Hepatic stellate cell (primary cell): ENCODE measurements at regions not wholly inside any gene's neighbourhood (a gene's known extent, or its start where the extent isn't known, plus 50 kb on each side); places are given as distances from the start of the nearest gene placed in this dataset.
A peak's percentile ranks its signal among the peaks of the same experiment; 100 is the strongest.
"Not testable (repeated sequence)": the region's sequence is repeated elsewhere in the genome, so short reads cannot be mapped to it uniquely, and the experiment has no call there.

Experiments used
- DNase-seq: peaks from one replicate; pipeline ENCODE4 v3.0.0; 2011; ENCODE audit warnings: low spot score

DNA sequence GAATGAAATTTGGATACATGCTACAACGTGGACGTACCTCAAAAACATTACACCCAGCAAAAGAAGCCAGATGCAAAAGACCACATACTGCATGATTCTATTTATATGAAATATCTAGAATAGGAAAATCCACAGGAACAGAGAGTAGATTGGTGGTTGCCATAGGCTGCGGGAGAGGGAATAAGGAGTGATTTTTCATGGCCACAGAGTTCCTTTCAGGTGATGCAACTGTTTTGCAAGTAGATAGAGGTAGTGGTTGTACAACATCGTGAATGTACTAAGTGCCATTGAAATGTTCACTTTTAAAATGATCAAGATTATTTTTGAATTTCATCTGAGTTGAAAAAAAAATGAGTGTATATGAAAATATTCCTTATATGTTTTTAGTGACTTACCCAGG lies 115.3 kb upstream of the RUNX1 start:
- no peak for DNase-seq

DNA sequence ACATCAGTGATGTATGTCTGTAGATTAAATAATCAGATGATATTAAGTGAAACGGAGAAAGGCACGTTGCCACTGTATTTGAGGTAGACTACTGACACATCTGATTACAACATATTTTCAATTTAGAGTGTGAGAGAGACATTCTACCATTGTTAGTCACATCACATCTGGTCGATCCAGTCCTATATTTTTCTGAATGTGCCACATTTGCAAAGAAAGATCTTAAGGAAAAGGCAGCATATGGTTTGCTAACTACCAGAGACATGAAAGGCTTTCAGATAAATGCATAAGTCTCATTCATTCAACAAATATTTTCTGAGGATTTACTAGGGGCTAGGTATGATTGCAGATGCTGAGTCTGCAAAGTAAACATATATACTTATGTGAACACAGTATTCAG lies 114.3 kb upstream of the RUNX1 start:
- no peak for DNase-seq

GRCh38 chr21:35162831-35163230 lies 113.7 kb upstream of the RUNX1 start:
- no peak for DNase-seq

DNA sequence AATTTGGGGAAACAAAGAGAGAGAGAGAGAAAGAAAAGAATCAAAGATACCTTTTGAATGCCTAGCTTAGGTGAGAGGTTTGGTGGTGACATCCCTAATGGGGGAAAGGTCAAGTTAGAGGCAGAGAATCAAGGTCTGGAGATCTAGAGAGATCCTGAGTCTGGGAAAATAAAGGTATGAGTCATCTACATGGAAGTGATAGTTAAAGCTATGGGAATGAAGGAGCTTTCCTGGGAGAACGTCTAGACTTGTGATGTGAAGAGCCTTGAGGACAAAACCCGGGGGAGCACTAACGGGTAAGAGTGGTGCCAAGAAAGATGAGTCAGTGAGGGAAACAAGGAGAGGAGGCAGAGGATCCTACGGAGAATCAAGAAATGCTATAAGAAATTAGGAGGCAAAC lies 110.8 kb upstream of the RUNX1 start:
- DNase-seq: peak; percentile 23

DNA sequence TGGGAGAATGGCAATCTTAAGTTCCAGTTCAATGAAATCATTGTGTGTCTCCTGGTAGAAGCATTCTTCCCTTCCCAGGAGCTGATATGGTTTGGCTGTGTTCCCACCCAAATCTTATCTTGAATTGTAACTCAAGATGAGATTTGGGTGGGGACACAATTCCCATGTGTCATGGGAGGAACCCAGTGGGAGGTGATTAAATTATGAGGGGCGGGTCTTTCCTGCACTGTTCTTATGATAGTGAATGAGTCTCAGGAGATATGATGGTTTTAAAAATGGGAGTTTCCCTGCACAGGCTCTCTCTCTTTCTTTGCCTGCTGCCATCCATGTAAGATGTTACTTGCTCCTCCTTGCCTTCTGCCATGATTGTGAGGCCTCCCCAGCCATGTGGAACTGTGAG lies 108.3 kb upstream of the RUNX1 start:
- DNase-seq: not testable (repeated sequence)

DNA sequence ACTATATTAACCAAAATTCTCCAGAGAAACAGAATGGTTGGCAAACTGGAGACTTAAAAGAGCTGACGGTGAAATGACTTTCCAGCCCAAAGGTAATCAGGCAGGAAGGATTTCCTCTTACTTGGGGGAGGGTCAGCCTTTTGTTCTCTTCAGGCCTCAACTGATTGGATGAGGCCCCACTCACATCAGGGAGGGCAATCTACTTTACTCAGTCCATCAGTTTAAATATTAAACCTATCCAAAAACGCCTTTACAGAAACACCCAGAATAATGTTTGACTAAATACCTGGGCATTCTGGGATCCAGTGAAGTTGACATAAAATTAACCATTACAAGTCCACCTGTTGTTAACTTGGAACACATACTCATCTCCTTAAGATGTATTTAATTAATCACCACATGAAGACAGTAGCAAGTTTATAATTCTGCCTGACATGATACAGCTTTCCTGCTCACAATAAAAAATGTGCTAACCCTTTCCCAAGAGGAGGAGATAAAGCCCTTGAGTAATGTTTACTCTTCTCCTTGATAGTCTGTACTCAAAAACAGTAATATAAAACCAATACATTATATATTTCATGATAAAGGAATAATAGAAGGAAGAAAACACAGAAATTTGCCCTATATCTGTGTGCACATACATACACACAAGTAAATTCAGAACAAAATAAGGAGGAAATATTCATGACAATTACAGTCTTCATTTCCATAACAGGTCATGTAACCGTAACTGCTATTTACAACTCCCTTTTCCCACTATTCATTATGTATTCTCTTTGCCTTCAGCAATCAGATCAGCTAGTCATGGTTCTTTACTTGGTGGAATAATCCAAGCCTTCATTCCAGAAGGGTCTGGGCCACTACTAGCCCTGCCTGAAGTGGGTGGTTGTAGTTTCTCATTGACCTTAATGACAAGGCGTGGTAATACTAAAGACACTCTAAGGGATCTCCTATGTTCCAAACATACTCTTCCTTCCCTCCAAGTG lies 107.5 kb upstream of the RUNX1 start:
- DNase-seq: no peak

DNA sequence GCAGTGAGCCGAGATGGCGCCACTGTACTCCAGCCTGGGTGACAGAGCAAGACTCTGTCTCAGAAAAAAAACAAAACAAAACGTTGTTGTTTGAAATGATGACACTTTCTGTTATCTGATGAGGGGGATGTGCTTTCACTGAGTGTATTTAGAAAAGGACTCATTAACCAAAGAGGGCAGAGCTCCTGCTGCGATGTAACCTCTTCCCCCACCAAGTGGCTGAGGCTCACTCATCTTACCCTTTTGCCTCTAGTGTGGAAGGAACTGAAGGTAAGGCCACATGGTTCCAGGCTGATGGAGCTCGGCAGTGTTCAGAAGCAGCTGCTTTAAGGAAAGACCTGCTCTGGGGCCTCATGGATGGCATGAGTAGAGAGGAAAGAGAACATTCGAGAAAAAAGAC lies 105.7 kb upstream of the RUNX1 start:
- no peak for DNase-seq

GRCh38 chr21:35153671-35154070 lies 104.6 kb upstream of the RUNX1 start:
- DNase-seq: no peak

DNA sequence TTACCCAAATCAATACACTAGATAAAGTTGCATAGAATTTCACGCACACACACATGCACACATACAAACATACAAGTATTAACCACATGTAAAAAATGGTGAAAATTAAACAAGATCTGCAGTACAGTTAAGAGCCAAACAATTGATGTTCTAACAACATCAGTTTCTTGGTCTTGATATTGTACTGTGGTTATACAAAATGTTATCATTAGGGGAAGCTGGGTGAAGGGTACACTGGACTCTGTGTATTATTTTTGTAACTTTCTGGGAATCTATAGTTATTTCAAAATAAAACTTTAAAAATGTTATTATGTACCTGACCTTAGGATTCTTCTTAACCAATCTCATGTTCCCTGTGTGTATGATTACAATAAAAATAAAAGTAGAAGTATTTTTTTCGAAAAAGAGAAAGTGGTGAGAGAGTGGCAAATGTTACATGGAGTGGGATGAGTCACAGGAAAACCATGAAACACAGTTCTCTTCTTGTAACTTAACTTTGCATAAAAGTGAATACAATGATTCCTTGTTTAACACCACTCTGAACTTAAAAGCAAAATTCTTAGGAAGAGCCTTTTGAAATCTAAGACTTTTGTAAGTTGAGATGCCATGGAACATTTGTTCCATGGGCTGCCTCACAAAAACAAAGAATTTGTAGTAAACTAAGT lies 101.6 kb upstream of the RUNX1 start:
- peak; percentile 14 for DNase-seq

DNA sequence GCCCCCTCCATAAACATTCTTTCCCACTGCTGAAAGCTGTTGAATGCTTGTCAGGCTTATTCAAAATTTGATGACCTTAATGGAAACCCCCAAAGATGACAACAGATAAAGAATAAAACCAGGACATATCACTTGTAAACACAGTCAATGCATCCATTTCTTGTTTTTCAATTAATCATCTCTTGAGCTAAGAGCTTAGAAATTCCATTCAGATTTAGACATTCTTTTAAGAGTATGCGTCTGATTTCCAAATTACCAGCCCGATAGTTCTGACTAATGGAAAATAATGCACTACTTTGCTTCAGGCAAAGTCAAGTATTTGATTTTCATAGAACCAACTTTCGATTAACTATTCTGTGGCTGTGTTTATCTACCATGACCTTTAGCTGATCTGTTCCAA lies 100.6 kb upstream of the RUNX1 start:
- DNase-seq: no peak

- DNase-seq: no peak
These were observed 98.3 kb upstream of the RUNX1 start for GRCh38 chr21:35147439-35147838.

- DNase-seq: no peak
These were observed 96.6 kb upstream of the RUNX1 start for GRCh38 chr21:35145626-35146233.

- DNase-seq: no peak
These were observed 95.9 kb upstream of the RUNX1 start for GRCh38 chr21:35144978-35145377.

- DNase-seq: no peak
These were observed 93.1 kb upstream of the RUNX1 start for GRCh38 chr21:35142036-35142815.

DNA sequence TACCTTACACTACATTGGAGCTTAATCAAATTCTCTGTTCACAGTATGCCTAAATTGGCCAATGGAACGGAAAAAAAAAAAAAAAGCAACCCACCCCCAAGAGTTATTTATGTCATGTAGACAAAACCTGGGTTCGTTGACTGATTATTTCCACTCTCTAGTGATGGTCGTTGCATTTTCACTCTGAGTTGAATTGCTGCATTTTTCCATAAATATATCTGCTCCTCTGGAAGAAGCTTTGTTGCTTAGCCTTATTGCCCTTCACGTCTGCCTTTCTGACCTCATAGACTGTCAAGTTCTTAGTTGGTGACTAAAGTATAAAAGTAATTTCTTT lies 90.2 kb upstream of the RUNX1 start:
- no peak for DNase-seq

GRCh38 chr21:35138665-35139381 lies 89.7 kb upstream of the RUNX1 start:
- no peak for DNase-seq

GRCh38 chr21:35136586-35137219 lies 87.6 kb upstream of the RUNX1 start:
- peak; percentile 46 for DNase-seq

GRCh38 chr21:35136106-35136505 lies 87.0 kb upstream of the RUNX1 start:
- DNase-seq: no peak

- no peak for DNase-seq
These were observed 86.4 kb upstream of the RUNX1 start for GRCh38 chr21:35135481-35135880.

DNA sequence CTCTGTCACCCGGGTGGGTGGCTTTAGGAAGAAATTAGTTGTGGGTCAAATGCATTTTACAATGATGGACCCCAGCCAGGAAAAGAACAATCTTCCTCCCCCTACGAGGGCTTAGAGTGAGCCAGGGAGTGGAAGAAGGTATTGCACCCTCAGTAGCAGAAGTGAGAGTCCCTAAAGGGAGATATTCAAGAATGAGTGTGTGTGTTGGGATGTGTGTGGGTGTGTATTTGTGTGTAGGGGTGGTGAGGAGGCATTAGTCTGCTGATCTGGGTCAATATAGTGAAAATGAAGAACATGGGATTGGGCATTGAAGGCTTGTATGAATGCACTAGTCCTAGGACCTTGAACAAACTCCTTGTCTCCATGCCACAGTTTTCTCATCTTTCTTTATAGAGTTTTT lies 85.2 kb upstream of the RUNX1 start:
- DNase-seq: no peak

GRCh38 chr21:35128536-35128935 lies 79.4 kb upstream of the RUNX1 start:
- DNase-seq: no peak
